ENCODE measurements at regions not wholly inside any gene's neighbourhood (a gene's known extent, or its start where the extent isn't known, plus 50 kb on each side); places are given as distances from the start of the nearest gene placed in this dataset.
A peak's percentile ranks its signal among the peaks of the same experiment; 100 is the strongest.

- Histone ChIP-seq H3K4me1 (ENCODE audit: control insufficient read depth in 2 of 2, insufficient read depth in 2 of 2, low read length in 2 of 2) (peaks cover 6 to 13% of the 10 kb centered on the region in 2 donors), H3K36me3 (ENCODE audit: control insufficient read depth in 2 of 2, insufficient read depth in 2 of 2, low read length in 2 of 2) (no peaks in the 10 kb centered on the region), H3K9me3 (ENCODE audit: control insufficient read depth in 2 of 2, low read length in 2 of 2) (no peaks in the 10 kb centered on the region), H3K9ac (ENCODE audit: low read depth in 1 of 2, low read length in 2 of 2) (no peak overlapping the region), H3K4me3 (ENCODE audit: low read length in 2 of 2) (no peak overlapping the region), H3K27ac (ENCODE audit: low read depth in 2 of 2, low read length in 2 of 2) (no peak overlapping the region), H3K27me3 (ENCODE audit: control insufficient read depth in 2 of 2, insufficient read depth in 2 of 2, low read length in 2 of 2) (peaks cover 5 to 8% of the 10 kb centered on the region in 2 donors)
Observed at GRCh38 chr13:112209266-112209665, 142.3 kb downstream of the SOX1 start.

GRCh38 chr13:112209711-112210110 lies 142.8 kb downstream of the SOX1 start:
- no peak overlapping the region for H3K9ac ChIP-seq (ENCODE audit: low read depth in 1 of 2, low read length in 2 of 2)

GRCh38 chr13:112210371-112210770 lies 143.4 kb downstream of the SOX1 start:
- Histone ChIP-seq H3K4me1 (ENCODE audit: control insufficient read depth in 2 of 2, insufficient read depth in 2 of 2, low read length in 2 of 2) (peaks cover 4 to 13% of the 10 kb centered on the region in 2 donors), H3K27ac (ENCODE audit: low read depth in 2 of 2, low read length in 2 of 2) (no peak overlapping the region), H3K27me3 (ENCODE audit: control insufficient read depth in 2 of 2, insufficient read depth in 2 of 2, low read length in 2 of 2) (peaks cover under 1 to 1% of the 10 kb centered on the region in 2 donors), H3K36me3 (ENCODE audit: control insufficient read depth in 2 of 2, insufficient read depth in 2 of 2, low read length in 2 of 2) (no peaks in the 10 kb centered on the region), H3K9me3 (ENCODE audit: control insufficient read depth in 2 of 2, low read length in 2 of 2) (no peaks in the 10 kb centered on the region), H3K4me3 (ENCODE audit: low read length in 2 of 2) (no peak overlapping the region), H3K9ac (ENCODE audit: low read depth in 1 of 2, low read length in 2 of 2) (no peak overlapping the region)

More at GRCh38 chr13:112209711-112210110, 142.8 kb downstream of the SOX1 start:
- H3K27ac ChIP-seq (ENCODE audit: low read depth in 2 of 2, low read length in 2 of 2) = no peak overlapping the region
- H3K36me3 ChIP-seq (ENCODE audit: control insufficient read depth in 2 of 2, insufficient read depth in 2 of 2, low read length in 2 of 2) = no peaks in the 10 kb centered on the region
- no peaks in the 10 kb centered on the region for H3K9me3 ChIP-seq (ENCODE audit: control insufficient read depth in 2 of 2, low read length in 2 of 2)
- H3K4me1 ChIP-seq (ENCODE audit: control insufficient read depth in 2 of 2, insufficient read depth in 2 of 2, low read length in 2 of 2) = peaks cover 5 to 13% of the 10 kb centered on the region in 2 donors
- no peak overlapping the region for H3K4me3 ChIP-seq (ENCODE audit: low read length in 2 of 2)
- peaks cover 5 to 6% of the 10 kb centered on the region in 2 donors for H3K27me3 ChIP-seq (ENCODE audit: control insufficient read depth in 2 of 2, insufficient read depth in 2 of 2, low read length in 2 of 2)

- Histone ChIP-seq H3K36me3 (ENCODE audit: control insufficient read depth in 2 of 2, insufficient read depth in 2 of 2, low read length in 2 of 2) (no peaks in the 10 kb centered on the region), H3K27me3 (ENCODE audit: control insufficient read depth in 2 of 2, insufficient read depth in 2 of 2, low read length in 2 of 2) (no peaks in the 10 kb centered on the region), H3K4me3 (ENCODE audit: low read length in 2 of 2) (no peak overlapping the region), H3K4me1 (ENCODE audit: control insufficient read depth in 2 of 2, insufficient read depth in 2 of 2, low read length in 2 of 2) (peaks cover 4 to 13% of the 10 kb centered on the region in 2 donors), H3K9me3 (ENCODE audit: control insufficient read depth in 2 of 2, low read length in 2 of 2) (no peaks in the 10 kb centered on the region), H3K27ac (ENCODE audit: low read depth in 2 of 2, low read length in 2 of 2) (no peak overlapping the region), H3K9ac (ENCODE audit: low read depth in 1 of 2, low read length in 2 of 2) (no peak overlapping the region)
Observed at GRCh38 chr13:112212533-112212932, 145.6 kb downstream of the SOX1 start.

- H3K27me3 ChIP-seq (ENCODE audit: control insufficient read depth in 2 of 2, insufficient read depth in 2 of 2, low read length in 2 of 2) = no peaks in the 10 kb centered on the region
- peak overlapping the region in 1 of 2 donors; percentile 17 for H3K27ac ChIP-seq (ENCODE audit: low read depth in 2 of 2, low read length in 2 of 2)
- H3K4me1 ChIP-seq (ENCODE audit: control insufficient read depth in 2 of 2, insufficient read depth in 2 of 2, low read length in 2 of 2) = peaks cover 4 to 13% of the 10 kb centered on the region in 2 donors
Observed at GRCh38 chr13:112213467-112214255, 146.7 kb downstream of the SOX1 start.

GRCh38 chr13:112215871-112216270 lies 148.9 kb downstream of the SOX1 start:
- H3K4me1 ChIP-seq (ENCODE audit: control insufficient read depth in 2 of 2, insufficient read depth in 2 of 2, low read length in 2 of 2) = peaks cover 4 to 13% of the 10 kb centered on the region in 2 donors
- H3K27me3 ChIP-seq (ENCODE audit: control insufficient read depth in 2 of 2, insufficient read depth in 2 of 2, low read length in 2 of 2) = no peaks in the 10 kb centered on the region
- no peaks in the 10 kb centered on the region for H3K36me3 ChIP-seq (ENCODE audit: control insufficient read depth in 2 of 2, insufficient read depth in 2 of 2, low read length in 2 of 2)
- H3K4me3 ChIP-seq (ENCODE audit: low read length in 2 of 2) = no peak overlapping the region
- H3K27ac ChIP-seq (ENCODE audit: low read depth in 2 of 2, low read length in 2 of 2) = no peak overlapping the region
- no peak overlapping the region for H3K9ac ChIP-seq (ENCODE audit: low read depth in 1 of 2, low read length in 2 of 2)
- H3K9me3 ChIP-seq (ENCODE audit: control insufficient read depth in 2 of 2, low read length in 2 of 2) = no peaks in the 10 kb centered on the region

More at GRCh38 chr13:112213467-112214255, 146.7 kb downstream of the SOX1 start:
- Histone ChIP-seq H3K4me3 (ENCODE audit: low read length in 2 of 2) (peak overlapping the region in 1 of 2 donors; percentile 14), H3K9ac (ENCODE audit: low read depth in 1 of 2, low read length in 2 of 2) (peak overlapping the region in 1 of 2 donors; percentile 65), H3K9me3 (ENCODE audit: control insufficient read depth in 2 of 2, low read length in 2 of 2) (no peaks in the 10 kb centered on the region), H3K36me3 (ENCODE audit: control insufficient read depth in 2 of 2, insufficient read depth in 2 of 2, low read length in 2 of 2) (no peaks in the 10 kb centered on the region)

GRCh38 chr13:112217431-112217830 lies 150.5 kb downstream of the SOX1 start:
- no peaks in the 10 kb centered on the region for H3K27me3 ChIP-seq (ENCODE audit: control insufficient read depth in 2 of 2, insufficient read depth in 2 of 2, low read length in 2 of 2)
- H3K4me3 ChIP-seq (ENCODE audit: low read length in 2 of 2) = no peak overlapping the region
- peaks cover 4 to 13% of the 10 kb centered on the region in 2 donors for H3K4me1 ChIP-seq (ENCODE audit: control insufficient read depth in 2 of 2, insufficient read depth in 2 of 2, low read length in 2 of 2)
- H3K9me3 ChIP-seq (ENCODE audit: control insufficient read depth in 2 of 2, low read length in 2 of 2) = no peaks in the 10 kb centered on the region
- H3K27ac ChIP-seq (ENCODE audit: low read depth in 2 of 2, low read length in 2 of 2) = no peak overlapping the region
- H3K36me3 ChIP-seq (ENCODE audit: control insufficient read depth in 2 of 2, insufficient read depth in 2 of 2, low read length in 2 of 2) = no peaks in the 10 kb centered on the region
- H3K9ac ChIP-seq (ENCODE audit: low read depth in 1 of 2, low read length in 2 of 2) = no peak overlapping the region

- Histone ChIP-seq H3K36me3 (ENCODE audit: control insufficient read depth in 2 of 2, insufficient read depth in 2 of 2, low read length in 2 of 2) (no peaks in the 10 kb centered on the region), H3K27me3 (ENCODE audit: control insufficient read depth in 2 of 2, insufficient read depth in 2 of 2, low read length in 2 of 2) (no peaks in the 10 kb centered on the region), H3K27ac (ENCODE audit: low read depth in 2 of 2, low read length in 2 of 2) (no peak overlapping the region), H3K4me3 (ENCODE audit: low read length in 2 of 2) (no peak overlapping the region), H3K9me3 (ENCODE audit: control insufficient read depth in 2 of 2, low read length in 2 of 2) (no peaks in the 10 kb centered on the region), H3K9ac (ENCODE audit: low read depth in 1 of 2, low read length in 2 of 2) (no peak overlapping the region), H3K4me1 (ENCODE audit: control insufficient read depth in 2 of 2, insufficient read depth in 2 of 2, low read length in 2 of 2) (peaks cover 0 to 7% of the 10 kb centered on the region in 2 donors)
Observed at GRCh38 chr13:112218416-112218815, 151.5 kb downstream of the SOX1 start.

GRCh38 chr13:112219740-112220139 lies 152.8 kb downstream of the SOX1 start:
- Histone ChIP-seq H3K27me3 (ENCODE audit: control insufficient read depth in 2 of 2, insufficient read depth in 2 of 2, low read length in 2 of 2) (no peaks in the 10 kb centered on the region), H3K27ac (ENCODE audit: low read depth in 2 of 2, low read length in 2 of 2) (no peak overlapping the region), H3K9me3 (ENCODE audit: control insufficient read depth in 2 of 2, low read length in 2 of 2) (no peaks in the 10 kb centered on the region), H3K4me3 (ENCODE audit: low read length in 2 of 2) (no peak overlapping the region), H3K36me3 (ENCODE audit: control insufficient read depth in 2 of 2, insufficient read depth in 2 of 2, low read length in 2 of 2) (no peaks in the 10 kb centered on the region), H3K9ac (ENCODE audit: low read depth in 1 of 2, low read length in 2 of 2) (no peak overlapping the region), H3K4me1 (ENCODE audit: control insufficient read depth in 2 of 2, insufficient read depth in 2 of 2, low read length in 2 of 2) (no peaks in the 10 kb centered on the region)

- Histone ChIP-seq H3K4me1 (ENCODE audit: control insufficient read depth in 2 of 2, insufficient read depth in 2 of 2, low read length in 2 of 2) (no peaks in the 10 kb centered on the region), H3K9ac (ENCODE audit: low read depth in 1 of 2, low read length in 2 of 2) (no peak overlapping the region), H3K27me3 (ENCODE audit: control insufficient read depth in 2 of 2, insufficient read depth in 2 of 2, low read length in 2 of 2) (no peaks in the 10 kb centered on the region), H3K9me3 (ENCODE audit: control insufficient read depth in 2 of 2, low read length in 2 of 2) (no peaks in the 10 kb centered on the region), H3K4me3 (ENCODE audit: low read length in 2 of 2) (no peak overlapping the region), H3K36me3 (ENCODE audit: control insufficient read depth in 2 of 2, insufficient read depth in 2 of 2, low read length in 2 of 2) (no peaks in the 10 kb centered on the region), H3K27ac (ENCODE audit: low read depth in 2 of 2, low read length in 2 of 2) (no peak overlapping the region)
Observed at GRCh38 chr13:112220296-112220875, 153.4 kb downstream of the SOX1 start.
